Inferior parietal cortex (tissue), 1 donor: ENCODE measurements at regions not wholly inside any gene's neighbourhood (a gene's known extent, or its start where the extent isn't known, plus 50 kb on each side); places are given as distances from the start of the nearest gene placed in this dataset.

ENCODE experiments used
- DNase-seq: peaks from one replicate; pipeline ENCODE4 v3.0.0-alpha.2; 2016; ENCODE audit errors: extremely low spot score

GRCh38 chr2:38171208-38171855 is 95.4 kb upstream of the CYP1B1 start:
- DNase-seq, result no peak

DNA sequence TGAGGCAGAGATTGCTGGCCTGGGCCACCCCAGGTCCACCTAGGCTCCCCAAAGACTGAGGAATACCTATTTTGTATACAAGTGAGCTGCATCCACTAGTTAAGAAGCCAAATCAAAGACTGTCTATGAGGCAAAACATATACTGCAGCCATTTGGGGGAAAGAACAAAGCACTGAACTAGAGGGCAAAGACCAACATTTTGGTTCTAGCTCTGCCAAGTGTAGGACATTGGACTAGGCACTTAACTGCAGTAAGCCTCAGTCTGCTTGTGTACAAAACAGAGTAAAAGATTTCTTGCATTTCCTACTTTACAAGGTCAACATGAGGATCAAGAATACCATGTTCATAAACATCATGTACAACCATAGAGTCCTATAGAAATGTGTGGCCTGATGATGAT is 94.8 kb upstream of the CYP1B1 start:
- no peak for DNase-seq

DNA sequence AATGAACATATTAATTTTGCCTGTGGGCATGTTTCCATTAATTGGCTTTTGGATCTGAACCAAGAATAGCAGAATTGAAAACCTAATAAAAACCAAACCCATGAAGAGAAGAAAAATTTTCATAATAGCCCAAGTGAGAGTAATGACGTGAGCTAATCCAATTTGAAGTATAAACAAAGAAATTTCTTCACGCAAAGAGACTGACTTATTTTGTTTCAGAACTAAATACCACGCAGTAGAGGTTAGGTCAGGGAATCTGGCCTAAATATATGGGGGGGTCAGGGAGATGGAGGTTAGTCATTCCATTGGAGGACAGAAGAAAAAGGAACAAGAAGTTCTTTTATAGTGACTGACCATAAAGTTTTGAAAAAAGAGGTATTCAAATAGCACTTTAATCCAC is 94.1 kb upstream of the CYP1B1 start:
- no peak for DNase-seq

DNA sequence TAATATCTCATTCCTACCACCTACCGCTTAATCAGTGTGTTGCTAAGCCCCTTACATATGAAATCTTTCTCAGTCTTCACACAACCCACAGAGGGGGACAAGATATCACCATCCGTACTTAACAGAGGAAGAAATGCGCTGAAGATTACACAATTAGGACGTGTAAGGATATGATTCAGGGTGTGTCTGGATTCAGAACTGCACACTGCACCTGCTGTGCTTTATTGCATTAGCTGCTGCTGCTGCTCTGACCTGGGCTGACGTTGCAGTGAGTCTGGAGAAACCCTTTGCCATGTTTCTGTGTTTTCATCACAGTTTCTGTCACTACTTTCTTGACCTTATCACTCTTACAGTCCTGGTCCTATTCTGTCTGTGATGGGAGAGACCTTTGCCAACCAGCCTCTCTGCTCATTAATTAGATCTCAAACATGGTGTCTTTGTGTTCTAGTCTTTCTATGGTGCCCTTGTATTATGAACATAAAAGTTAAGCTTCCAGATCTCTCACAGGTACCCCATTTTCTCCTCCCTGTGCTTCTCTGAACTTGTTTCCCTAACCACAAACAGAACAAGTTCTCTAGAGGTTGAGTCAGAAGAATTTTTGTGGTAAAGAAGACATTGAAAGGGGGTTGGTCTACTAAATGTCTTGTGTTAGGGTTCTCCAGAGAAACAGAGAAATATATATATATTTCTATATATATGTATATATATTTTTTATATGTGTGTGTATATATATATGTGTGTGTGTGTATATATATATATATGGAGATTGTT is 92.9 kb upstream of the CYP1B1 start:
- no peak for DNase-seq

DNA sequence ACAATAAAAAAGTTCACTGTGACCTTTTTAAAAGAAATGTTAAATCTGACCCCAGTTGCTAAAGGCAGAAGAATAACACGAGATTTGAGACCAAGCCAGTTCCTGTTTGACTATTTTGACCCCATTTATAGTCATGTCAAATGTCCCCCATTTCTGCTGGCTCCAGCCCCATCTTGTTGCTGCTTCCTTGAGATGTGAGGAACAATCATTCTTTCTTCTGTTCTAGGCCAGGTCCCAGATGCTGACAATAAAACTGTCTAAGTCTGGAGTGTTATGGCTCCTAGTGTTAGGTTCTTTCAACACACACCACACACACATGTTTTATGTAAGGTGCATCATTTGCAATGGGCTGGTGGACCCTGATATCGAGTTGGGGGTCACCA is 92.0 kb upstream of the CYP1B1 start:
- DNase-seq, result no peak

DNA sequence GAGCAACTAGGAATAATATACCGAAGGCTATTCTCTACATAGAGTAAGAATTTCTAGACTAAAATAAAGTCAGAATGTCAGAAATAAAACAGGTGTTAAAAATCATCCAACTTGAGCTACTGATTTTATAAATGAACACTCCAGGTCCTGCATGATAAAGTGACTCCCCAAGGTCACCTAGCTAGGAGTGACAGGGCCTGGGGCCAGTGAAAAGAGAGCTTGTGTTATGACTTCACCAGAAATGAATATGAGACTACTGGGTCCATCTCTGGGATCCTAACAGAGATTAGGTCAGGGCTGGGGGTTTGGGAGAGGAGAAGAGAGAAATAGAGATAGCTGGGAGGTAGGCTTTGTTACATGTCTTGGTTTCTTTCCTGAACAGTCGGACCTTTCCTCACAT is 89.7 kb upstream of the CYP1B1 start:
- DNase-seq, result no peak

GRCh38 chr2:38164881-38165280 is 88.9 kb upstream of the CYP1B1 start:
- DNase-seq, result no peak

DNA sequence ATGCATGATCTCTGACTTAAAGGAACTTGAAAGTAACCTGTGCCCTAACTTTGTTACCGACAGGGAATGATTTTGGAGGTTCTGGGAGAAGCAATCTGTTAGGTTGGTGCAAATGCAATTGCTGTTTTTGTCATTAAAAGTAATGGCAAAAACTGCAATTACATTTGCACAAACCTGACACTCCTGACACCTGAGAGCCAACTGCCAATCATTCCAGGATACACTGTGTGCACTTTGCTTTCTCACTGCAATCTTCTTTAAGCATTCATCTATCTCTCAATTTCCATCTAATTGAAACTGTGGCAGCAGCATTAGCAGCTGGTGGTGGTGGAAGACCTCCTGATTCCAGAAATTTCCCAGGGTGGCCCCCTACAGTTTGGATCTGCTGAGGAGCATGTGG is 87.6 kb upstream of the CYP1B1 start:
- DNase-seq, result no peak

- DNase-seq, result no peak
Observed at GRCh38 chr2:38163006-38163405, 87.1 kb upstream of the CYP1B1 start.

- no peak for DNase-seq
Observed at GRCh38 chr2:38160516-38160915, 84.6 kb upstream of the CYP1B1 start.

DNA sequence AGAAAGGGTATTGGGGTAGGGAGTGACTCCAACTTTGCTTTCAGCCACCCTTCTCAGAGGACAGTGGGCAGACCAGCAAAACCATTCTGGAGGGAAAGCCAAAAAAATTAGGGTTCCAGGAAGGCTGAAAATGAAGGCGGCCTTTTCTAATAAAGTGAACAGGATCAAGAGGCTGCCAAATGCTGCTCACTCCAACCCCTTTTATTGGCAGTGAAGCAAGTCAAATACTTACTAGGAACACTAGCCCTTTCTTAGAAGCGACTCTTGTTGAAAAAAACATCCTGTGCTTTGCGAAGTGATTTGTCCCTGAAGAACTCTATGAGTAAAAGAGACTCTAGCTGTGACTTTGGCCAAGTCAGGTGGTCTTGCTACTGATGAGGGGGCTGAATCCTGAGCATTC is 83.6 kb upstream of the CYP1B1 start:
- DNase-seq, result no peak

DNA sequence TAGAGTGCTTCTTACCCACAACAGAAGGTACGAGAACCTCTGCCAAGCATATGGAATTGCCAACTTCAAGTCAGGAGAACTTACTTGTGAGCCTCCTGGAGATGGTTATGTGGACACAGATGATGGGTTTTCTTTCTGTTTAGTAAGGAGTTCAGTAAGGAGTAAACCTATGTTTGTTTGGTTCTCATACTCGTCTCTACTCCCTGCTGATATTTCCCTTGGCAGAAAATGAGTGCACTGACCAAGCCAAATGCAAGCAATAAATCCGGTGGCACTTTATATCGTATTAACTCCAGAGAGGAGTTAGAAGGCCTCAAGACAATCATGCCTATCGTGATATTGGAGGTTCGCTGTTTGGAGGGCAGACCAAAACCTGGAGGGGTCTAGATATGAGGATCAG is 83.2 kb upstream of the CYP1B1 start:
- DNase-seq, result no peak

DNA sequence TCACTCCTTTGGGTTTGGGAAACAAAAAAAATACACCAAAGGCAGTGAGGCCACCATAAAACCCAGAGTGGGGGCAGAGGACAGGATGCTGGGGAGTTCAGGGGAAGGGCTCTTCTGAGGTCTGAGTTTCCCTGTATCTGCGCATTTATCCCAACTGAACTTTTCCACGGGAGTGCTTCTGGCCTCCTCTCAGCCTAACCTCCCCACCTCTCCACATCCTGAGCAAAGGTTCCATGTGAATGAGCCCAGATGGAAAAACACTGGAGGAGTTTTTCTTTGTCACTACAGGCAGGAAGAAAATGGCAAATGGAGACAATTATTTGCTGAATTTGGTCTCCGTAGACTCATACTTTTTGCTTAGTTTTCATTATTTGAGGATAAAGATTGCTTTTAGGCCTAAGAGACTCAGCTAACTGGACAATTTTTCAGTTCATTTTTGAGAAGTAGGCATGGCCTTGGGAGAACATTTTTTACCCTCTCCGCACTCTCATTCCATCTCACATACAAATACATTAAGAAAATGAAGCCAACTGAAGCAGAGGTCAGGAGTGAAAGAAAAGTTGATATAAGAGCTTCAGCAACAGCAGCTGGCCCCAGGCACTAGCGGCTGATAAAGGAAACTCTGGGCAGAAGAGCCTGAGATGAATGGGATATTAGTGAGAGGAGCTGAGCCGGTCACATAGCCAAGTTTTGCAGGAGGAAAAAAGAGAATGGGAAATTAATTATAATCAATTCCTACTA is 82.6 kb upstream of the CYP1B1 start:
- no peak for DNase-seq

- no peak for DNase-seq
Observed at GRCh38 chr2:38156436-38156835, 80.5 kb upstream of the CYP1B1 start.

DNA sequence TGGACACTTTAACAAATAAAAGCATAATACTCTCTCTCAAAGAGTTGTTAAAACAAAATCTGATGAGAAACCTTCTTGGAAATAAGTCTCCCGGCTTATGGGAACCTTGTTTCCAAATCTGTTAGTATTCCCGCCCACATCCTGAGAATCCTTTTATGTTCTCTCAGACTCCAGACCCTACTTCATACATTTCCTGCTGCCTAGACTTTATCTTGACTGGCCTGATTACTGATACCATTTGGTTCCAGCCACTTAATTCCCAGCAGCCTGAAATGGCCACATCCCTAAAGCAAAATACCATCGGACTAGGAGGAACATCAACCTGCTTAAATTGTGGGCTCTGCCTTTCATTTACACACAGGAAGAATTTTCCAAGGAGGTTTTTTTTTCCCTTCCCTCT is 79.1 kb upstream of the CYP1B1 start:
- DNase-seq, result no peak

DNA sequence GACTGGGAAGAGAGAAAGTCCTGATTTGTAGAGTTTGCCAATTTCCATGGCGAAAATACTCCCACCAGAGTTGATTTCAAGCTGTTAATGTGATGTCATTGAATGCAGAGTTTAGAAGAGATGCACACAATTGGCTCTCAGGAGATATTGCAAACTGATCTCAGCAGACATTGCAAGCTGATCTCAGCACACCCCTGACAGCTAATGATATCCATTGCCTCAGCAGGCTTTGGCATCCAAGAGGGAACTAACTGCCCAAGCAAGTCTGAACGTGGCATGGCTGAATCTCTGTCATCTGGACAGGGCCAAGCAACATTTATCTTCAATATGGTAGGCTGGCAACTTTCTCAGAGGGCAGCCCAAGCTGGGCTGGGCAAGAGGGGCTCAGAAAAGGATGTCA is 78.4 kb upstream of the CYP1B1 start:
- no peak for DNase-seq

- no peak for DNase-seq
Observed at GRCh38 chr2:38153476-38154135, 77.7 kb upstream of the CYP1B1 start.

DNA sequence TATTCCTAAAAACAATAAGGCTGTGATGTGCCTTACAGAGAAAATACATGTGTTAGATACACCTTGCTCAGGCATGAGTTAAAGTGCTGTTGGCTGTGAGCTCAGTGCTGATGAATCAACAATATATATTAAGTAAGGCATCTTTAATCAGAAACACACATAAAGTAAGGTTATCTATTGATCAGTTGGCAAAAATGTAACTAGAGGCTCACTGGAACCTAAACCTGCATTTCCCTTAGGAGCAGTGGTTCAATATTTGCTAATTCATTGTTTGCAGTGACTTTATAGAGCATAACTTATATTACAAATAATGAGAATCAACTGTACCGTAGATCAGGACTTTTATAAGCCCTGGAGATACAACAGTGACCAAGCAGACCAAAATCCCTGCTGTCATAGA is 77.0 kb upstream of the CYP1B1 start:
- DNase-seq, result no peak

- DNase-seq, result no peak
Observed at GRCh38 chr2:38152035-38152434, 76.1 kb upstream of the CYP1B1 start.

DNA sequence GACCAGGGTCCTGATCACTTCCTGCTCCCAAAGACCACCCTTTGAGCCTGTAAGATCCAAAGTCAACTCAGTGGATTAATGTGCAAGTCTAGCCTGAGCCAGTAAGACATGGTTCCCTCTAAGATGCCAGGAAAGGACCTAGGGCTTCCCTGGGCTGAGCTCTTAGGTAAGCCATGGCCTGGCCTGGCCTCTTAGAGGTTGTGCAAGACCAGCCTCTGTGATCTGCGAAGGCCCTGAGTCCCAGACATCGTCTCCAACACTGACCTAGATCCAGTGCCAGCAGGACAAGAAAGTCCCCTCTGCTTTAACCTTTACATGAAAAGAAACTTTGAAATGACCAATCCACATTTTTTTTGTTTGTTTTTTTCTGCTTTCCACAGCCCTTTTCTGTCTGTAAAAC is 73.6 kb upstream of the CYP1B1 start:
- no peak for DNase-seq

DNA sequence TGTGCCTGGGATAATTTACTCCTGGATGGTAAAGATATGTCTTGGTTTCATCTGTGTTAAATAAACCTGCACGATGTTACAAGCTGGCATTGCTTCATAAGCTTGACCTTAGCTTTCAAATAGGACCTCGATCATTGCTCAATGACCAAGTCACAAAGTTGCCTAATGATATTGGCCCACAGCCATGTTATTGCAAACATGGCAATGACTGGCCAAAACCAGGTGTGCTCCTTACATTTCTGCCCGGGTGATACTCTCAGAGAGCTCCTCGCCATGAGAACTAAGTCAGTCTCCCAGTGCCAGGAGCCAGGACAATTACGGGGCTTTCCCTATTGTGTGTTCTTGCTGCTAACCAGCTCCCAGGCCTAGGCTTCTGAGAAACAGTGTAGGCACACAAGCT is 72.5 kb upstream of the CYP1B1 start:
- no peak for DNase-seq

DNA sequence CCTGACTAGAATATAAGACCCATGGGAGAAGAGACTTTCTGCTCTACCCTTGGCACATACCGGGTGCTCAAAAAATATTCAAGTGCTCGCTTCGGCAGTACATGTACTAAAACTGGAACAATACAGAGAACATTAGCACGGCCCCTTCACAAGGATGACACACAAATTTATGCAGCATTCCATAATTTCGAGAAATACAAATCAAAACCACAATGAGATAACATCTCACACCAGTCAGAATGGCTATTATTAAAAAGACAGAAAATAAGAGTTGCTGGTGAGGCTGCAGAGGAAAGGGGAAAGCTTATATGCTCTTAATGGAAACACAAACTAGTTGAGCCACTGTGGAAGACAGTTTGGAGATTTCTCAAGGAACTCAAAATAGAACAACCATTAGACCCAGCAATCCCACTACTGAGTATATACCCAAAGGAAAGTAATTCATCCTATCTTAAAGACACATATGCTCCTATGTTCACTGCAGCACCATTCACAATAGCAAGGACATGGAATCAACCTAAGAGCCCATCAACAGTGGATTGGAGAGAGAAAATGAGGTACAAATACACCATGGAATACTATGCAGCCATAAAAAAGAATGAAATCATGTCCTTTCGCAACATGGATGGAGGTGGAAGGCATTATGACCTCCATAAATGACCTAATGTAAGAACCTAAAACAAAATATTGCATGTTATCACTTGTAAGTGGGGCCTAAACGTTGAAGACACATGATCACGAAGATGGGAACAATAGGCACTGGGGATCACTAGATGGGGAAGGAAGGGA is 71.6 kb upstream of the CYP1B1 start:
- DNase-seq, result no peak
